Frontal cortex (tissue), 3 donors: ENCODE measurements at regions not wholly inside any gene's neighbourhood (a gene's known extent, or its start where the extent isn't known, plus 50 kb on each side); places are given as distances from the start of the nearest gene placed in this dataset.

ENCODE experiments used
- DNase-seq, 2 donors: peaks; one replicate each; pipeline ENCODE4 v3.0.0; 2012; ENCODE audit warnings: low spot score in 2 of 2
- FAIRE-seq: peaks from 2 replicates; lab custom pipeline; 2012; peaks lifted over from hg19 to GRCh38; lab: Jason Lieb, UNC
- donor health status: control.
- donor health status: control.
- donor health status: control.

GRCh38 chr3:148066802-148067201 lies 630.9 kb upstream of the AGTR1 start:
- DNase-seq (no peak), FAIRE-seq (no peak)

GRCh38 chr3:148068466-148068865 lies 629.2 kb upstream of the AGTR1 start:
- FAIRE-seq, result no peak
- no peak for DNase-seq

- no peak for FAIRE-seq
- no peak for DNase-seq
Observed at GRCh38 chr3:148070041-148070440, 627.7 kb upstream of the AGTR1 start.

GRCh38 chr3:148073721-148074456 lies 623.8 kb upstream of the AGTR1 start:
- DNase-seq (no peak), FAIRE-seq (no peak)

- FAIRE-seq (no peak), DNase-seq (no peak)
Observed at GRCh38 chr3:148074946-148075345, 622.8 kb upstream of the AGTR1 start.

- FAIRE-seq (peak; percentile 69), DNase-seq (peak; percentile 46 to 55)
Observed at GRCh38 chr3:148075771-148076716, 621.7 kb upstream of the AGTR1 start.

GRCh38 chr3:148077318-148077923 lies 620.3 kb upstream of the AGTR1 start:
- FAIRE-seq, result peak; percentile 94
- peak in 1 of 2 donors; percentile 3 for DNase-seq

GRCh38 chr3:148077965-148078364 lies 619.7 kb upstream of the AGTR1 start:
- no peak for DNase-seq
- FAIRE-seq, result no peak

GRCh38 chr3:148078658-148079057 lies 619.0 kb upstream of the AGTR1 start:
- FAIRE-seq (no peak), DNase-seq (no peak)

GRCh38 chr3:148079370-148079769 lies 618.3 kb upstream of the AGTR1 start:
- DNase-seq (no peak), FAIRE-seq (no peak)

- FAIRE-seq, result no peak
- no peak for DNase-seq
Observed at GRCh38 chr3:148081926-148082325, 615.8 kb upstream of the AGTR1 start.

GRCh38 chr3:148082506-148083280 lies 615.0 kb upstream of the AGTR1 start:
- DNase-seq (no peak), FAIRE-seq (no peak)

- no peak for FAIRE-seq
- no peak for DNase-seq
Observed at GRCh38 chr3:148083526-148084182, 614.0 kb upstream of the AGTR1 start.

- no peak for FAIRE-seq
Observed at GRCh38 chr3:148084931-148085330, 612.8 kb upstream of the AGTR1 start.

GRCh38 chr3:148087601-148088371 lies 609.9 kb upstream of the AGTR1 start:
- no peak for FAIRE-seq
- no peak for DNase-seq

More at GRCh38 chr3:148084931-148085330, 612.8 kb upstream of the AGTR1 start:
- DNase-seq, result no peak

- no peak for DNase-seq
- no peak for FAIRE-seq
Observed at GRCh38 chr3:148089171-148089570, 608.5 kb upstream of the AGTR1 start.

GRCh38 chr3:148090156-148090555 lies 607.5 kb upstream of the AGTR1 start:
- no peak for FAIRE-seq

GRCh38 chr3:148092624-148093347 lies 604.9 kb upstream of the AGTR1 start:
- DNase-seq (no peak), FAIRE-seq (no peak)

More at GRCh38 chr3:148090156-148090555, 607.5 kb upstream of the AGTR1 start:
- no peak for DNase-seq
